Astrocyte of the spinal cord (primary cell): ENCODE measurements at regions not wholly inside any gene's neighbourhood (a gene's known extent, or its start where the extent isn't known, plus 50 kb on each side); places are given as distances from the start of the nearest gene placed in this dataset.

Experiments
- DNase-seq: peaks from one replicate; pipeline ENCODE4 v3.0.0; 2011; ENCODE audit warnings: low read depth, low spot score
- H3K4me3 ChIP-seq: 2 replicates; pipeline ENCODE4 v1.5.1; 2011; ENCODE audit warnings: low read depth, mild to moderate bottlenecking, low read length, moderate library complexity
- in situ Hi-C: cut with HindIII; loops from 2 replicates; pipeline ENCODE4 v1.10.0; 2017; ENCODE audit warnings: low sequenced_read_pairs
- TF ChIP-seq, protein P1 (sequence below): IDR thresholded peaks from 2 replicates; pipeline ENCODE4 v1.5.1; 2012; ENCODE audit warnings: low read depth, mild to moderate bottlenecking, low read length, inconsistent platforms

- TF ChIP-seq, protein P1, sequence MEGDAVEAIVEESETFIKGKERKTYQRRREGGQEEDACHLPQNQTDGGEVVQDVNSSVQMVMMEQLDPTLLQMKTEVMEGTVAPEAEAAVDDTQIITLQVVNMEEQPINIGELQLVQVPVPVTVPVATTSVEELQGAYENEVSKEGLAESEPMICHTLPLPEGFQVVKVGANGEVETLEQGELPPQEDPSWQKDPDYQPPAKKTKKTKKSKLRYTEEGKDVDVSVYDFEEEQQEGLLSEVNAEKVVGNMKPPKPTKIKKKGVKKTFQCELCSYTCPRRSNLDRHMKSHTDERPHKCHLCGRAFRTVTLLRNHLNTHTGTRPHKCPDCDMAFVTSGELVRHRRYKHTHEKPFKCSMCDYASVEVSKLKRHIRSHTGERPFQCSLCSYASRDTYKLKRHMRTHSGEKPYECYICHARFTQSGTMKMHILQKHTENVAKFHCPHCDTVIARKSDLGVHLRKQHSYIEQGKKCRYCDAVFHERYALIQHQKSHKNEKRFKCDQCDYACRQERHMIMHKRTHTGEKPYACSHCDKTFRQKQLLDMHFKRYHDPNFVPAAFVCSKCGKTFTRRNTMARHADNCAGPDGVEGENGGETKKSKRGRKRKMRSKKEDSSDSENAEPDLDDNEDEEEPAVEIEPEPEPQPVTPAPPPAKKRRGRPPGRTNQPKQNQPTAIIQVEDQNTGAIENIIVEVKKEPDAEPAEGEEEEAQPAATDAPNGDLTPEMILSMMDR, result no peak
- in situ Hi-C loops, result no loop called here
- DNase-seq, result no peak
- H3K4me3 ChIP-seq, result no peak overlapping the region
Measured at GRCh38 chr10:105679781-105680180, 1038.7 kb downstream of the SORCS3 start.

- H3K4me3 ChIP-seq, result no peak overlapping the region
- no peak for DNase-seq
- in situ Hi-C loops, result no loop called here
- TF ChIP-seq, protein P1, result no peak
Measured at GRCh38 chr10:105675333-105675732, 1034.2 kb downstream of the SORCS3 start.

- H3K4me3 ChIP-seq, result no peak overlapping the region
- in situ Hi-C loops, result no loop called here
- TF ChIP-seq, protein P1, result no peak
- no peak for DNase-seq
Measured at GRCh38 chr10:105674448-105674847, 1033.4 kb downstream of the SORCS3 start.

- in situ Hi-C loops, result no loop called here
- no peak for DNase-seq
- H3K4me3 ChIP-seq, result no peak overlapping the region
- TF ChIP-seq, protein P1, result no peak
Measured at GRCh38 chr10:105658696-105659095, 1017.6 kb downstream of the SORCS3 start.

- H3K4me3 ChIP-seq, result no peak overlapping the region
- in situ Hi-C loops, result no loop called here
- no peak for DNase-seq
- TF ChIP-seq, protein P1, result no peak
Measured at GRCh38 chr10:105656856-105657255, 1015.8 kb downstream of the SORCS3 start.

DNA sequence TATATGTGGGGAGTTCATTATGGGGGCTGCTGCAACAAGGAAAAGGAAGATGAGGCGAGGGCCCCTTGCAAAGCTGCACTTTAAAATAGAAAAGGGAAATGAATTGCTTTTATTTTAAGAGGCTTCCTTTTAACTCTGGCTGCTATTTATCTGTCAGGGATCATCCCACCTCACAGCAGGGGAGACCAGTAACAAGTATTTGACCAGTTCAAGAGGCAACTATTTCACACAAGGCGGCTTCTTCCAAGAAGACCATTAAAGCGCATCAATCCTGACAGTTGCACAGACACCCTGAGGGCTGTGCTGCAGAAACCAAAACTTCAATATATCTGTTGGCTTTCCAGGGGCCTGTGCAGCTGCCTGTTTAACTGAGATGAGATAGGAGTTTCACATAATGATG, 1009.2 kb downstream of the SORCS3 start:
- in situ Hi-C loops, result no loop called here
- no peak overlapping the region for H3K4me3 ChIP-seq
- no peak for DNase-seq
- TF ChIP-seq, protein P1, result no peak

DNA sequence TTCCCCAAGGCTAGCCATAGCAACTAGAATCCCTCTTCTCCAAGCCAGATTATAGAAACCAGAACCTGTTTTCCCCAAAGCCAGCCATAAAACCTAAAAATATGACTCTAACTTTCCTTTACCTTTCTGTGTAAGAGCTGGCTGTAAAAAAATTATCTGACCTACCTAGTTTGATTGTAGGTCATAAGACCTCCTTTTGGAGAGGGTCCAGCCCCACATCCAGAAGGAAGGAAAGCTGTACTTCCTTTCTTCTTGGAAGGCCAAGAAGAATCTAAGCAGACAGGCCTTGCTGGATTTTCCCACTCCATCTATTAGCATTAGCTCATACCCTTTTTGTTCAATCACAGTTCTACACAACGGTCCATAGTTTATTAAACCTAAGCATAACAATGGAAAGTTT, 1006.3 kb downstream of the SORCS3 start:
- TF ChIP-seq, protein P1, result no peak
- no peak for DNase-seq
- in situ Hi-C loops, result no loop called here
- H3K4me3 ChIP-seq, result no peak overlapping the region
